Inflammatory macrophage treated with lipopolysaccharide for 4 hours (primary cell): ENCODE measurements at regions not wholly inside any gene's neighbourhood (a gene's known extent, or its start where the extent isn't known, plus 50 kb on each side); places are given as distances from the start of the nearest gene placed in this dataset.
A peak's percentile ranks its signal among the peaks of the same experiment; 100 is the strongest.
"Not testable (repeated sequence)": the region's sequence is repeated elsewhere in the genome, so short reads cannot be mapped to it uniquely, and the experiment has no call there.

Source experiments
- DNase-seq: peaks from one replicate; pipeline ENCODE4 v3.0.0-alpha.2; 2020

DNA sequence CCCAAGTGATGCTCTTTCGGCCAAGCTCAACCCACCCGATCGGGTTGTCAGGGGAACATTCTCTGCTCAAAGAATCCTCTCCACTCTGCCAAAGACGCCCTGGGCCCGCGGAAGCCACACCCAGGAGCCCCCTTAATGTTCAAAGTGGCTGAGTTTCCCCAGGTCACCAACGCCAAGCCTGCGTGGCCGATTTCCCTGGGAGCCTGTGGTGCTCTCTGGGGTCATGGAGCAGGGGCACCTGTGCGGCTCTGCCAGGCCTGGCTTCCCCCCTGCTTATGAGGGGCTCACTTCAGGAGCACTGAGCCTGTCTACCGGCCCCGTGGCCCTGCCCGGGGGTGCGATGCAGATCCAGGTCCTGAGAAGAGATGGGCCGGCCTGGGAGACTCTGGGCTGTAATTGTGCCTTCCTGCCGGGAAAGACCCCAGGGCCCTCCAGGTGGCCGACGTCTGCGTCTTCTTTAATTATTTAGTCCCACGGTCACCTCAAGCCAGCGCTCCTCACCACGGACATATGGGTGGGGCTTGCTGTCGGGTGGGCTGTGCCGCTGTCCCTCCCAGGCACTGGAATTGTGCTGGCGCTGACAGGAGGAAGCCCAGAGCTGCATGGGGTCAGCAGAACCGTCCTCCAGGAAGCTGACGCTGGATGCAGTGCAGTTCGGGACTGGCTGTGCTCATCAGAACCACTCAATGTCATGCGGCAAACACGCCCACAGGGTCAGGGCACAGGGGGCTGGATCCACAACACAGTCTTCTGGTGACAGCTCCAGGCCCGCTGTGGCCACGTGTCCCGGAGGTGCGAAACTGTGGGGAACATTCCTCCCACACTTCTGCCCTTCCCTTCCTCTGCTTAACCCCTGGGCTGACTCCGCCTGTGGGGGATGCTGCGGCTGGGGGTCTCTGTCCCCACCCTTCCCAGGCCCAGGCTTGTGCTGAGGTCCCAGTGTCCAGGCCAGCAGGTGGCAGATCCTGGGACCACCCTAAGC lies 267.6 kb upstream of the SFSWAP start:
- no peak for DNase-seq

DNA sequence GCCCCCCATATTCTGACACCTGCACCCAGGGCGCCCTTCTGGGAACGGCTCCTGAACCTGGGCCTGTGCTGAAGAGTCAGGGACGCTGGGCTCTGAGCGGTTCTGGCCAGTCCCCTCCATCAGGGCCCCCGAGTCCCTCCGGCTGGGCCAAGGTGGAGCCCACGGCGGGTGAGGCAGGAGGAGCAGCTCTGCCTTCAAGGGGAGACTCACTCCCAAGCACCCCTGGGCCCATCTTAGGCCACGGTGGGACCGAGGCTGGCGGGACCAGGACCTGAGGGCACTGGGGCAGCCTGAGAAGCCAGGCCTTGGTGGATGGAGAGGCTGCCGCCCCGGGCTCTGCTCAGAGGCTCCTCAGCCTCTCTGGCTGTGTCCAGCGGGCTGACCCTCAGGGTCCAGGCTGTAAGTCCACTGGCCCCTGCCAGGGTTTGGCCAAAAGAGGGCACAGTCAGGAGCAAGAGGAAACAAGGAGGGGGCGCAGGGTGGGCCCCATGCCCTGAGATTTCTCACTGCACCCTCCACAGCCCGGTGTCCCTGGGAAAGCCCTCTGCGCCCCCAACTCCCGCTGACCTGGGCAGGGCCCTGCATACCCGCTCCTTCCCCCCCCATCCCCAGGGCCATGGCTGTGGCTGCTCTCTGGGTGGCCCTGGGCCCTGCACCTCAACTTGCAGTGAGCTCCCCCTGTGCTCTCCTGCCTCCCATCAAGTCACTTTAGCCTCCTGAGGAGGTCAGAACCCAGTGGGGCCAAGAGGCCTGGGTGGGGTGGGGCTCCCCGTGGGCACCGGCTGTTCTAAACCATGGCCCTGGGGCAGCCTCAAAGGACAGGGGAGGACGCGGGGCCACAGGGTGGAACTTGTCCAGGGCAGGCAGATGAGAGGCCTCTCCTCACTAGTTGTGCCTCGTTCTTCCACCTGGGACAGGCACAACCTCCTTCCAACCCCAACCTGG lies 266.4 kb upstream of the SFSWAP start:
- DNase-seq, result no peak

DNA sequence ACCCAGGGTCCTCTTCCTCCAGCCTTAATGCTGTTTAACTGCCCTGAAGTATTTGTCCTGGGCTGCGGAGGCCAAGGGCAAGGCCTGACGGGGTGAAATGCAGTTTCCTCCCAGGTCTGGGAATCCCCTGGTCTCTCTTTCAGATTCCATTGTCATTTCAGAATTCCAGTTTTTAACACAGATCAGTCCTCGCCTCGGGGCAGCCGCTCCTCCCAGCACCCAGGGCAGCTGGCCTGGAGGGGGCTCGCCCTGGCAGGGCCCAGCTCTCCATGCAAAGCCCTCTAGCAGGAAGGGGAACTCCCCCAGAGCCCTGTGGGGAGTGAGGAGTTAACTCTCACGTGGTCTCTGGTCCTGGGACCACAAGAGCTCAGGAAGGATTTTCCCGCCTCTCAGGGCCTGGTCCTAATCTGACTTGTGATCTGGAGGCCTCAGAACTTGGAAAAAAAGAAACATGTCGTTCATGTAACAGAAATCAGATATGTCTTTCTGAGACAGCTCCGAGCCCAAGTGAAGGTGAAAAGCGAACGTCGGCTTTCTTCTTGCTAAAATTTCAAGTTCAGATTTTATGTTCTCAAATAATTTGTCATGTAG lies 265.6 kb upstream of the SFSWAP start:
- DNase-seq, result no peak

DNA sequence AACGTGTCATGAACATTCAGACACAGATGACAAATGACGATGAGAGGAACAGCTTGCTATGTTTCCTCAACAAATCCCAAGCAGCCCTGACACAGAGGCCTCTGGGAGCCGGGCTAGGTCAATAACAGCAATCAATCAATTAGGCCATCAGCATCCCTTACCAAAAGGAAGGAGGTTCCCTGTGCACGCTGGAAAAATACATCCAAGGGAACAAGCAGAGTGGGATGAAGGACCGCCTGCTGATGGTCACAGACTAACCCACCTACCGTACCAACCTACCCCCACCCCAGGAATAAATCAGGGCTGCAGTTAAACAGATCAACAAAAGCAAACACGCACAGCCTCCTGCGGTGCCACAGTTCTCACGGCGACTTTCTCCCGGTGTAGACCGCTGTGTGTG lies 265.1 kb upstream of the SFSWAP start:
- no peak for DNase-seq

DNA sequence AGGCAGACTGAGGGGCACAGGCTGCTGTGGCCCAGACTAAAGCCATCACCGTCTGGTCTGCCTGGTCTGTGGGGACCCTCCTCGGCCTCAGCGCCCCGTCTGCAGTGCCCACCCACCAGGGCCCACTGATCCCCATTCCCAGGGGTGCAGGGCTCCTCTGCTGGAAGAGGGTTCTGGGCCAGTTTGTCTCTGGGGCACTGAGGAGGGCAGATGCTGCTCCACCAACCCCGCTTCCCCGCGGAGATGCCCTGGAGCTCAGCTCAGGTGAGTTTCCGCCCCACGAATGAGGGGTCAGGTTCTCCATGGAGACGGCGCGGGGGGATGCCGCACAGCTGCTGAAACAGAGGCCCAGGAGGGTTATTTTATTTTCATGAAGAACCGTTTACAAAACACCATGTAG lies 263.3 kb upstream of the SFSWAP start:
- DNase-seq, result not testable (repeated sequence)

DNA sequence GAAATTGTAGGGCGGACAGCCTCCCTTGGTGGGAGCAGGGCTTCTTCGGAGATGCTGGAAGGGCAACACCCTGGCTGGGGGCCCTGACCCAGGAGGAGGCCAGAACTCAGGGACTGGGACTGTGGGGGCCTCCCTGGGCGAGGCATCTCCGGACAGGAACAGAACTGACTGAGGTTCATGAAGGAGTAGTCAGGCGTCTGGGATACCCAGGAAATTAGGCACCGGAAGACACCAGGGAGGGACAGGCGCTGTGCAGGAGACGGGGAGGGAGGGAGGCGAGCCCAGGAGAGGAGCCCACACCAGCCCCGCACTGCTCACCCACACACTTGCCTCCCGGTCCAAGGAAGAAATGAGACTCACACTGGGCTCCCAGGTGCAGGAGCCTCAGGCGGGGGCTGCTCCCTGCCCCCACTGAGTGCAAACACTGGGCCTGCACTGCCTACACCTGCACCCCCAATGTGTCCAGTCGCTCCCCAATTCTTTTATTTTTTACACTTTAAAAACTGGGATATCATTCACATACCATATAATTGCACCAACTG lies 262.6 kb upstream of the SFSWAP start:
- no peak for DNase-seq

DNA sequence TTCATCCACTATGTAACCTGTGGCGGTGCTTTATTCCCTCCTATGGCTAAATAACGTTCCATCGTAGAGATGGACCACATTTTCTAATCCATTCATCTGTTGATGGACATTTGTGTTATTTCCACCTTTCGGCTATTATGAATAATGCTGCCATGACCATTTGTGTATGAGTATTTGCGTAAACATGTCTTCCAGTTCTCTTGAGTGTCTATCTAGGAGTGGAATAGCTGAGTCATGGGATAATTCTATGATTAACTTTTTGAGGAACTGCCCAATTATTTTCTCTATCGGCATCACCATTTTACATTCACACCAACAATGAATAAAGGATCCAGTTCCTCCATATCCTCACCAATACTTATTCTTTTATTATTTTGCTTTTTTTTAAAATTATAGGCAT lies 261.9 kb upstream of the SFSWAP start:
- DNase-seq, result no peak

DNA sequence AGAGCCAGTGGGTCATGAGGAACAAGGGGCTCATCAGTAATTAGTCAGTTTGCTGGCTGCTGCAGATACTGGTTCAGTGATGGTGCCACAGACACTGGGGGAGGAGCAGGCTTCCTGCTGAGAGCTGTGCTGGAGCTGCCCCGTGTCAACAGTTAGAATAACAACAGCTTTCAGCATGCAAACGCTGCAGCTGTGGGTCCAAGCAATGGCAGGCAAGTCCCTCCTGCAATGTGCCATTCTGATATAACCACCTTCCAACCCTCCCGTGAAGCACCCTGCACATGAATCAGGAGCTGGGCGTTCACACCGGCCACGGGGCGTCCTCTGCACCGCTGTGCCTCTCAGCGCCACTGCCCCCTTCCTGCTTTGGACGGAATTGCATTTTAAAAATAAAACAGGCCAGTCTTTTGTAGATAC lies 258.4 kb upstream of the SFSWAP start:
- peak; percentile 25 for DNase-seq

DNA sequence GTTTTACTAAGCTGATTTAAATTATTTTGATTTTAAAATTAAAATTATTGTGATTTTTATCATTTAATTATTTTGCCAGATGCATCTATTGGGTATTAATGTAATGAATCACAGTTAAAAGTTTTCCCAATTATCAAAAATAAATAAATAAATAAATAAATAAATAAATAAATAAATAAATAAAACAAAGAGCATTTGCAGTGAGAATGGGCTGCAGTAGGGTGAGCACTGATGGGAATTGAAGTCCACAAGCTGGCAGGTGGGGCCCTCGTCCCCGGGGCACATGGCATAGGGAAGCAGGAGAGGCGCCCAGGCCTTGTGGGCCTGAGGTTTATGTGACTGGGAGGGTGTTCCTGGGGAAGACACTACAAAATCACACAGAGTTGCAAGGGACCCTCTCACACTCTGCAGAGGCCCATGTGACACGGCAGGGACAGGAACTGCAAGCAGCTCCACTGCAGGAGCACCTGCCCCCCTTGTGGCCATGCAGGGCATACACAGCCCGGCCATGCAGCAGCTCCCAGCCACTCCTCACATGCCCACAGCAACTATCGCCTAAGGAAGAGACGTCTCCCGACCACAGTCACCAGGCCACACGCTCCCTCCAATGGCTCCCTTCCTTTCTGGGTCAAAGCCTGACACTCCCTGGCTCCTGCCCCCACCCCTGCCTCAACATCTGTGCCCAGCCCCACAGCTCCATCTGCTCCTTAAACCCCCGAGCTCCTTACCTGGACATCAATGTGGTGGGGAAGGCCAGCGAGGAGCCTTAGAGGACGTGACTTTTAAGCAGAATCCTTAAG lies 256.3 kb upstream of the SFSWAP start:
- DNase-seq, result peak; percentile 64

DNA sequence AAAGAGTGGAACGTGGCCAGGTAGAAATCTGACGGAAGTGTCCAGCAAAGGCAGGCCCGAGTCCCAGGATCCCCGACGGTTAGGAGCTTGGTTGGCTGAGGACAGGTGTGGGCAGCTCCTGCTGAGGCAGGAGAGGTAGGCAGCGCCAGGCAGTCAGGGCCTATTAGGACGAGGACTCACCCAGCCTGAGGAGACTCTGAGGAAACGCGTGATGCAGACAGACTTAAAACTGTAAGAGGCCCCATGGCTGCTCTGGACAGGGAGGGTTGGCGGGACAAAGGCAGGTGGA lies 255.7 kb upstream of the SFSWAP start:
- DNase-seq, result no peak

DNA sequence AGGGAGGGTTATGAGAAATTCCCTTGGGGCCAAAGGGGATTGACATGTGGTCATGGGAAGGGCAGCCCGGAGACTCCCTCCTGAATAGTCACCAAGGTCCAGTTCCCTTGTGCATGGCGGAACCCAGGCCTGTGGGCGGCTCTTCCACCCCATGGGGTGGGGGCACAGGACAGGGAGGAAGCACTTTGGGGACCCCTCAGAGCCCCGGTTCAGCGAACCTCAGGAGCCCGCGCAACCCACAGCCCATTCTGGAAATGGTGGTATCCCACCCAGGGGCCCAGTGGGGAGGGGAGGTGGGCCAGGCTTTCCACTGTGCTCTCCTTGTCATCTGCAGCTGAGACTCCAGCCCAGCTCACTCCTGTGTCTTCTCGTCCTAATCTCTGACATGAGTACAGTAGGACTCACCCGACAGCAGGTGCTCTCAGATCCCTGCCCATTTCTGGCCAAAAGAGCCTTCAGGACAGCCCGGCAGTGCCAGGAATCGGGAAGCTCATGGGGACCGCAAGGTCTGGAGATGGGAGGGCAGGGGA lies 255.2 kb upstream of the SFSWAP start:
- DNase-seq, result no peak

DNA sequence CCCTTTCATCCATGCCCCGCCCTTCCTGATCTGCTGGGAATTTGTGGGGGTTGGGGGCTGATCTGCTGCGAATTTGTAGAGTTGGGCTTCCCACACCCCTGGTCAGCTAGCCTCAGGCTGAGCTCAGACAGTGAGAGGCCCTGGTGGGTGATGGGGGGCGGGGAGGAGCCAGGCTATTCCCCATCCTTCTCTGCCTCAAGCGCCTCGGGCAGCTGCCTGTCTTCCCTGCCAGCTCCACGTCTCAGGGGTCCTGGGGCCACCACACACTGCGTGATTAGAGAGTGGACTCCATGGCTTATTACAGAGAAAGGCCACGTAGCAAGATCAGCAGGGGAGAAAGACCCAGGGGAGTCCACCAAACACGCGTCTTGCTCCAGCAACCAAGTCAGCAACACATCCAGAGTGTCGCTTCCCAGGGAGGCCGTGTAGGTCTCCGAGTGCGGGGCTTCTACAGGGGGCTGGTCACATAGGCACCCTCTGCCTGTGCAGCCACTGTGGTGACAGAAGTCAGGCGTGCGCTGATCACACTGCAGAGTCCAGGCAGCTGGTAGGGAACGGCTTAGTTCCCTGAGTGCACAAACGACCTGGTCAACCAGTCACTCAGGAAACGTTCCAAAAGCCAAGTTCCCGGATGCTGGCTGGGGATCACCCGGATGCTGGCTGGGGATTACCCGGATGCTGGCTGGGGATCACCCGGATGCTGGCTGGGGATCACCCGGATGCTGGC lies 254.4 kb upstream of the SFSWAP start:
- no peak for DNase-seq

DNA sequence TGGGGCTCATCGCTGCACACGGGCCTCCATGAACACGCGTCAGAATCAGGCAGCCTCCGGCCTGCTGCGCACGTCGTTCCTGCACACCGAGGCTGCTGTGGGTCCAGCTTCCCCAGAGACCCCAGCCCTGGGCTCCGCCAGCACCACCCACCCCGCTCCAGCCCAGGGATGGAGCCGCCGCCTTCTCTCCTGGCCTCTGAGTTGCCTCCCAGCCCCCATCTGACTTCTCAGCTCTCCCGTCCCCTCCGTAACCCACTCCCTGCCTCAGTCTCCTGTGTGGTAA lies 253.9 kb upstream of the SFSWAP start:
- DNase-seq, result no peak

DNA sequence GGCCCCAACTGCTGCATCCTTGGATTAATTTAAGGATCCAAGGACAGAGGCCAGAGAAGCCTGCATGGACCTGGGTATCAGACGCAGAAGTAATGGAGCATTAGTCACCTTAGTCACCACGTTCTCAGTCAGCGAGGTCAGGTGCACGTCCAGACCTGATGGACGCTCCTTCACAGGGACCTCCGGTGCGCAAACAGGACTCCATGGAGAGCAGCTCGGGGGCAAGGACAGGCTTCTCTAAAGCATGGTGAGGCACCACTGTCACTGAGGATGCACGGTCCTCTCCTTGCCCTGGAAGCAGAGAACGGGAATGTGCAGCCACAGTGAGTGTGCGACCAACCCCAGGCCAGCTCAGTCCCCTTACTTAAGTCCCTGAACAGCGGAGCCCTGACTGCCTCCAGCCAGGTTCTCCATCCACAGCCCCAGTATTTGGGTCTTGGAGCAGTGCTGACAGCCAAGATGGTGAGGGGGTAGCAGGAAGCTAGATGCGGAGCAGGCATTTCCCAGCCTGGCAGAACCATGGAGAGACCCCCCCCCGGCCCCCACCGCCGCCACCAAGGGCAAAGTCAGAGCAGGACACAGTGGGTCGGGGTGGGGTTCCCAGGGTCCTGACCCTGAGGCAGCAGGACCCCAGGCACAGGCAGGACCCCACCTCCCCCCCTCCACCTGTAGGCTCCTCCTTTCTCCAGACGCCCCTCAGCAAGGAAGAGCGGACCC lies 253.4 kb upstream of the SFSWAP start:
- DNase-seq, result no peak

DNA sequence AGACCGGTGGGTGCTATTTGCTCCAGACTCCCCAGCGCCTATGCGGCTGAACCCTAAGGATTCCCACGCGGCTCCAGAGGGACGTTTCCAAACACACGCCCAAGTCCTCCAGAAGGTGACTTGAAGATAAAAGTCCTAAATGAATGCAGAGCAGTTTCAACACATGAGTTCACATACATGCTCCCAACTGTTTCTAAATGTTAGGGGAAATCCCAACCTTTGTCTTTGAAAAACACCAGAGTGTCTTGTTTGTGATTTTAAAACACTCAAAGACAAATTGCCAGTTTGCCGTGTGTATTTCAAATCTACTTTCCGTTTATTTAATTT lies 252.9 kb upstream of the SFSWAP start:
- peak; percentile 9 for DNase-seq

DNA sequence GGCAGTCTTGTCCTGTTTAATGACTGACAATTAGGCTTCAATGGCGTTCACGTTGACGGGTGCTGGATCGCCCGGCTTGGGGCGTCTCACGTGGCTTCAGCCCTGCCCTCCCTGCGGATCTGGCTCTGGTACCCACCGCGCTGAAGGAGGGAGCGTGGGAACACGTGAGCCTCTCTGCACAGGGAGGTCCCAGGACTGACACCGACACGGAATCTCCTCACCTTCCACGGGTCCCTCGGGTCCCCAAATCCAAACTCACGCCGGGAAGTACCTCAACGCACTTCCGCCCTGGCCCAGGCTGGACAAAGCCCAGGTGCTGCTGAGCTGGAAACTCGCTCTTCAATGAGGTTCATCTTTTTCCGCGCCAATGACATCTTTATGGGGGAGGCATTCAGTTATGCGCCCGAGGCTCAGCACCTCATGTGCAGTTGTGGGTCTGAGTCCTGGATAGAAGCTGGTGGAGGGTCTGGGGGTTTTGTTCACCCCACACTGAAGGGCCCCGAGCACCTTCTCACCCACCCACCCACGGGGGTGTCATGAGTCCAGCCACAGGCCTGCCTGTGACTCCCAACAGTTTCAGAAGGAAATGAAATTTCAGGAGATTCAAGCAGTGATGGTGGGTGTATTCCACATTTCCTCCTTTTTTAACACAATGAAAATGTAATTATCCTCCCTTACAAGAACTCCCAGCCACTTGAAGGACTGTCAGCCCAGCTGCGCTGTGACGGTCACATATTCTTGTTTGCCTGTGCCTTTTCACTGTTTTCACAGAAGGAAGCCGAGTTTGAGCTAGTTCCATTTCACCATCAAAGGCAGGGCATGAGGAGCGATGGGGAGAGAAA lies 251.7 kb upstream of the SFSWAP start:
- peak; percentile 55 for DNase-seq

DNA sequence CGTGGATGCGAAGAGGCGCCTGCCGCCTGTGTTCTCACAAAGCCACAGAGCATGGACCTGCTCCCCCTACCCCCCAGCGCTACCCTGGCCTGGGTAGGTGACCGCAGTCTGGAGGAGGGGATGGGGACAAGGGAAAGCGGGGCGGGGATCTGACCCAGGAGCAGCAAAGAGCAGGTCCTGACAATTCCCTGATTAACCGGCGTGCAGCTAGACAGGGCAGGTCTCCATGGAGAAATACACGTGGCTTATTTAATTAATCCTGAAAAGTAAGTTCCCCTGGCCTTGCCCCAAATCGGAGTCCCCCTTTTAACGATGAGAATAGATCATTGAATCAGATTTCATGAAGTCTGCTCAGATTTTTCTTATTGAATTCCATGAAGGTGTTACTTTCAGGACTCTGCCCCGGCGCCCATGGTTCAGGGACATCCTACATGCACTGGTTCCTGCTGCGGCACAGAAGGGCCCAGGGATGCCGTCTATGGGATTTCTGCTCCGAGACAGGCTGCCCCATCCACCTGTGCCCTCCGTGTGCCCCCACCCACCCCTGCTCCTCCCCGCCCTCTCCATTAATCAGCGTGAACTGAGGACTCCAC lies 251.0 kb upstream of the SFSWAP start:
- DNase-seq, result no peak

DNA sequence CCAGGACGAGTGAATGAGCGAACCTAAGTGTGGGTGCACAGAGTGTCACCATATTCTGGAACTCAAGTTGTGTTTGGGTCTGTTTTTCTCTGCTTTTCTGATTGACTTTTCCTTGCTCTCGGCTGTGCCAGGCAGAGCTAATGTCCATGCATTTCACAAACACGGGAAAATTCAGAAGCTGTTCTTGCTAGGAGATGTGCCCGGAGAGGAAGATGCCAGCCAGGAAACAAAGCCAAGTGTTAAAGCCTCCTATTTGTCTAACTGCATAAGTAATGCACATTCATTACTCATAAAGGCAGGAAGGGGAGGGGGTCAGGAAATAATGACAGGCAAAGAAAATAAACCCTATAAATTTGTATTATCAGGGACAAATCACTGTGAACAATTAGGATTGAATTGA lies 250.4 kb upstream of the SFSWAP start:
- DNase-seq, result no peak

DNA sequence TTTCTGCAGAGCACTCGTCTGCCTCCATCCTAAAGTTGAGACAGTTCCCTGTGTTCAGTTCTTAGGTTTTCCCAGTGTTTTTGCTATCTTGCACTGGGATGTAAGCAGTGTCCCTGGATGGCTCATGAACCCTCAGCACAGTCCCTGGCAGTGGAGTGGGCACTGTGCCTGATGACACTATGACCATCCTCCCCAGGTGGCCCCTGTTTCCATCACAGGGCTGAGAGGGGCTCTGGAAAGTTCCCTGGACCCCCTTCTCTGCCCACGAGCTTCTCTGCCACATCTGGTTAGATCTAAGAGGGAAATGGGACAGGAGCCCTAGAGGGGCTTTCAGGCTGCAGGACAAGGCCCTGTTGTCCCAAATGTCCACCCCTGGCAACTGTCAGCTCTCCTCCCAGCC lies 249.8 kb upstream of the SFSWAP start:
- DNase-seq, result no peak

DNA sequence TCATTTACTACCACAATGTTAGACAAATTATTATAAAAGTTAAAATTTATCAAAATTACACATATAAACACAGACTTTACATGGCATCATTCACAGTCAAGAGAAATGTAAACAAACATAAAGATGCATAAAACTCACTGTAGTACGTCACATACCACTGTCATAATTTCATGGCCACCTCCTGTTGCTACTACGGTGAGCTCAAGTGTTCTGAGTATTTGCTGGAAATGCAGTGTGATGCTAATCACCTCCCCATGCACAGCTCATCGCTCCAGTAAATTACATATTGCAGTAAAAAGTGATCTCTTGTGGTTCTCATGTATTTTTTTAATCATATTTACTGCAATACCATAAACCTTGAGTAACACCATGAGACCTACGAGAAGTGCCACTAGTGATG lies 247.7 kb upstream of the SFSWAP start:
- no peak for DNase-seq
